ENCODE measurements at regions not wholly inside any gene's neighbourhood (a gene's known extent, or its start where the extent isn't known, plus 50 kb on each side); places are given as distances from the start of the nearest gene placed in this dataset.

DNA sequence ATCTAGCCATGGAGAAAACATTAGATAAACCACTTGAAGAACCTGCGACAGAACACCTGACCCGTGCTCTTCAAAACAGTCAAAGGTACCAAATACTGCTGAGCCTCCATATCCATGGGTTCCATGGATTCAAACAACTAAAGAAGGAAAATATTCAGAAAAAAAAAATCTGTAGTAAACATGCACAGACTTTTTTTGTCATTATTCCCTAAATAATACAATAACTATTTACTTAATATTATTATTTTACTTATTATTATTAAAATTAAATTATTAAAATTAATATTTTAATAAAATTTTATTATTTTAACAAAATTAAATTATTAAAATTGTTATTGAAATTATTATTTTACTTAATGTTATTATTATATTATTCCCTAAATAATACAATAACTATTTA is 101.0 kb upstream of the PDE1C start:
- DNase-seq: no peak

DNA sequence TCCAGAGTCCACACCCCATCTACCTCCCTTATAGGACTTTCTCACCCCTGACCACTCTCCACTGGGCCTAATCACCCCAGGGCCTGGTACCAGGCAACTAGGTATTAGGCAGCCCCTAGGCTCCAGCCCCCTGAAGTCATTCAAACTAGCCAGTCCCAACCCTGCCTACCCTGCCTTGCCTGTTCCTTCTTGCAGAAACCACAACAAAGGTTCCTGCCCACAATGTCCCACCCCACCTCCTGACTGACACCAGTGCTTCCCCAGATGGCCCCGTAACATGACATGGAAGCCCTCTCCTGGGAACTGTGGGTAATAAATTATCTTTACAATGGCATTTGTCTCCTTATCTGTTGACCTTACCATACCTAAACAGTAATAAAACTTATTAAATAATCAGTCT is 100.6 kb upstream of the PDE1C start:
- no peak for DNase-seq

DNA sequence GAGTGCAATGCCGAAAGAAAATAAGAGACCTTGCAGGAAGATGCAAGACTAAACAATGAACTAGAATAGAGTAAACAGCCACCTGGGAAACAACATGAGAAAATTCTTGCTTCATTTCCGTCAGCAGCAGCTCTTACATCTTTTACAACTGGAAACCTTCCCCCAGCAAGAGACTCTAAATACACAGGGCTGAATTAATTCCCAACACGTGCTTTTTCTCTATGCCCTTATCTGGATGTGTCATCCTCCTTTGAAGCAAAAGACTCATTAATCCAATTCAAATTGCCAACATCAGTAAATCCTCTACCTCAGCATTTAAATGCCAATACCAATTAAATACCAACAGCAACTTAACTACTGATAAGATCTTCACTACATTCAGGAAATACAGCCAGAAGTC is 99.0 kb upstream of the PDE1C start:
- DNase-seq: no peak

DNA sequence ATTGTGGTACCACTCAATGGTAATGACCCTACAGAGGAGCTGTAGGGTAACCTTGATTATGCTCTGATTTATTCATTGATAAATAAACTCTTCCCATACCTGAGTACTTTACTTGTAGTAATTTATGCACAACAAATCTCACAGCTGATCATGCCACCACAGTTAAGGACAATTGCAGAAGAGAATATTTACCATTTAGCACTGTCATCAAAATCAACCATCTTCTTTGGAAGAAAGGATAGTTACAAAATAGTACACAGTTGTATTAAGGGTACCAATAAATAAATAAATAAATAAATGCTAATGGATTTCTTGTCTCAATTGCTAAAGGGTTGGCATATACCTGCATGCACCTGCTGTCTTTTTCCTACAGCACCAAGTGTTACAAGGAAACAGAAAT is 97.6 kb upstream of the PDE1C start:
- DNase-seq: no peak

DNA sequence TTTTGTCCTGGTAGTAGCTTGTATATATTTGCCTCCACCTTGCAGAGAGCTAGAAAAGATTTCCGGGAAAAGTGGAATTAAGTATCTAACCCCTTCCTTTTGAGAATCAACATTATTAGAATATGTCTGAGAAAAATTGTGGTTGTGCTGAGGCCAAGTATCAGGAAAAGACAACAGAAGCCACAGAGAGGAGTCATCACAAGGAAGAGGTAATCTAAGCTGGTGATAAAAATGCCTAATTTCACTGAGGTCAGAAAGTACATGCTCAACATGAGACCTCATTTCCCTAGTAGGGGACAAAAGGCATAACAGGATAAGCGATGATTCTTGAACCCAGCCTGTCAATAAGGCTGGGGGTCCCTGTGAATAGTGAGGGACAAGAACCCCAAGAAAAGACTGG is 97.0 kb upstream of the PDE1C start:
- no peak for DNase-seq

DNA sequence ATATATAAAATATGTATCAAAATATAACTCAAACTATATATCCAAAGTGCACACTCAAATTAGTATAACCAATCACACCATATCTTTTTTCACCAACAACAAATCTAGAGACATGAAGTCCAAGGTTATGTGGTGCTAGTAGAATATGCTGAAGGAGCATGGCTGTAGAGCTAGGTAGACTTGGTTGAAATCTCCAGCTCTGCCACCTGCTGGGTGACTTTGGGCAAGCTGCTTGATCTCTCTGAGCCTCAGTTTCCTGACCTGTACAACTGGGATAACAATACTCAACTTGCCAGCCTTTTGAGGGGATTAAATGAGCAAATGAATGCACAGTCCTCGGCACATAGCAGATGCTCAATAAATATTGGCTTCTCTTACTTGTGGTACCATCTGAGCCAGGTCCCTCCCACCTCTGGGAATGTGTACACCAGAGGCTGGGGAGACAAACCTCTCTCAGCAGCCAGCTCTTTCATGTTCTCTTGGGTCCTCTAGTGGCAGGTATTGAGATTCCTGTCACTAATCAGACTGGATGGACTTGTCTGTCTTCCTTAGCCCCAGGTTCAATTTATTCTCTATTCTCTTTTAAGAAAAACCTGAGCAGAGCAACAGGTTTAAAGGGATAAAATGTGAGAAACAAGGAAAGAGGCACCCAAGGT is 94.3 kb upstream of the PDE1C start:
- DNase-seq: no peak

DNA sequence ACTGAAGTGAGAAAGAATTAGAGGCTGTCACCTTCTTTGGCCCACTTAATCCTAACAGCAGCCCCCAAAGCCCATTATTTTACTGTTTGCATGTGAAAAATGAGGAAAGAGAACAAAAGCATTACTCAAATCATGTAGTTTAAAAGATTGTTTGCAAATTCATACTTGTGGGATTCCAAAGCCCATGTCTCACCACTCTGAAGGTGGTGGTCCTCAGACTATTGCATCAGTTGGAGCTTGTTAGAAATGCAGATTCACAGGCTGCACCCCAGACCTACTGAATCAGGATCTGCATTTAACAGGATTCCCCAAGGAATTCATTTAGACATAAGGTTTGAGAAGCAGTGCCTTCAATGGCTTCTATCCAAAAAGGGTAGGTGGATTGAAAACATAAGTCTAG is 93.7 kb upstream of the PDE1C start:
- DNase-seq: no peak

DNA sequence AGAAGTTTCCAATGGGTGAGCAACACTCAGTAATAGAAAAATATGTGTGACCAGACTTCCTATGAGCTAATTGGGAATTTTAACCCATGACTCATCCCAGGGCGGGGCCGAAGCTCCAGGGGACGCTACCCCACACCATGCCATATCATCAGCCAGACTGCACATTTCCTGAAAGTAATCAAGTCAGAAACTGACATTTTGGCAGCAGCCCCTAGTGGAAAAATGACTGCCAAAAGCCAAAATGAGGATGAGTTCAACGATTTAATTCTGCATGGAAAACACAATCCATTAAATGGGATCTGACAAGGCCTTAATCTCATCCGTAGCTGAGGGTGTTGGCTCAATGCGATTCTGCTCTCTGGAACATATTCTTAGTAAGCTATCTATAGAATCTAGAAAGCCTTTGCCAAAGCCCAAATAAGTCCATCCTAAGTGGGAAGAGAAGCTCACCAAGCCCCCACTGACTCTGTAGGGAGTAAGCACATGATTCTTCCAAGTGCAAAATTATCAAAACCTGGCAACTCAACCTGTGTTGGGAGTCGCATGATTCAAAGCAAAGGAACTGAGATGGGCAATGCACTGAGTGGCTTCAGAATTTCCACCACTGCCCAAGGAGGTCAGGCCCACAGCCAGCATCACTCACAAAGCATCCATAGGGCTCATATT is 93.1 kb upstream of the PDE1C start:
- DNase-seq: no peak

DNA sequence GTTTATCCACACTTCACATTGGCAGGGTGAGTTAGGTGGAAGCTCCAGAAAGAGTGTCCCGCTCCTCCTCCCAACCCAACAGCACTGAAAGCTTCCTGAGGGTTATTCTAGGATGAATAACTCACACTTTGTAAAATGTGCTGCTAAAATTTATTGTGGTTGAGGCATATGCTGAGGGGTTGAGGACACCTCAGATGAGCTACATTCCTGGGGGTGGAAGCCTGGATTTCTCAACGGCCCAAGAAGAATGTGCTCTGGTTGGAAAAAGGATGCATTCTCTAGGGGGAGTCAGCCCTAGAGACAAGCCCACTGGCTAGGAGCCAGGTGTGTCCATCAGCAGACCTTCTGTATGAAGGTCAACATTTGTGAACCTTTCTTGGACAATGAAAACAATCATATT is 91.5 kb upstream of the PDE1C start:
- no peak for DNase-seq

DNA sequence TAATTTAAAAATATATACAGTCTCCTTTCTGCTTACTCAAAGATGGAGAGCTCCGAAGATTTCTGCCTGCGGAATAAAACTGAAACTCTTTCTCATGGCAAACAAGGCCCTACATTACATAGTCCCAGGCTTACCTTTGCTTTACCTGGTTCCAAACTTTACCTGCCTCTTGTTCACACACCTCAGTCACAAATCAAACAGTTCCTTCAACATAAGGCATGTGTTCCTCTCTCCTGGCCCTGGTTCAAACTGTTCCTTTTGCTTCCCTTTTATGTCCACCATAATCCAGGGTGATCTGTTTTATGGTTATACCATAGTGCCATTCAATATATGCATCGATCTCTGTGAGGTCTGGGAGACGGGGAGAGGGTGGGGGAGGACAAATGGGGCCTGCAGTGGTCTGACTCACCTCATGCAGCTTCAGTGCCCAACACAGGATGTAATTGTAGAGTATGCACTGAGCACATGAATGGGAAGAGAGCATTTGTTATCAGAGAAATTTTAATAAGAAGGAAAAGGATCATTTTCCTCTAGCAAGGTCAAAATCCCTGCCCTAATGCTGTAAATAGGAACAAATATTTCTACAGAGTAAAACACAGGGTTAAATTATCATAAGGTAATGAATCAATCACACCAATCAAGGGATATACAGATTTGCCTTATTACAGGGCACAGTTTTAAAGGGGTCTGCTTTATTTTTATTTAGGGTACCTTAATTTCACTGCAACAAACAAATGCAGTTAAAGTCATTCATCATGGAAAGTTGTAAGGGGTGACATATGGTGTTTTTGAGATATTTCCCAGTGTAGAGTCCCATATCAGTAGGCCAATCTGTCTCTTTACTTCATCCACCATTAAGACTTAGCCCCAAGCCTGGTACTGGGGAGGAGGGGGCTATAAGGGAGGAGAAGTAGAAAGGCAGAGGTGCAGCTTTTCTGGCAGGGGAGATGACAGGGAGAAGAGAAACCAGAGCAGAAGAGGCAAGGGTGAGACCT is 88.8 kb upstream of the PDE1C start:
- no peak for DNase-seq

DNA sequence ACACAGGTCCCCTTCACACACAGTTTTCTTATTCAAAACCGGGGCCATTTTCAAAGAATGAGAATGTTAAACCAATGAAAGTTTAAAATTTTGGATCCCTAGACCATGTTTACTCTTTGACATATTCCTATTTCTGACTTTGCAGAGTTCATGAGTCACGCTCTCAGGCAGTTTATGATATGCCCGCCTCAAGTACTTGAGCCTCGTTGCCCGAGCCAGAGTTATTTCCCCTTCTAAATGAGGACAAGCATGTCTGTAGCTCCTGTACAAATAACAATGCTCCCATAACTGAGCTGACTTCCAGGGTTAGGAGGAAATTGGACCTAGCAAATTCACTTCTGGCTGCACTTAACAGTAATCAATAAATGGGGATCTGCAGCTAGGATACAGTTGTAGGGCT is 87.9 kb upstream of the PDE1C start:
- DNase-seq: no peak

DNA sequence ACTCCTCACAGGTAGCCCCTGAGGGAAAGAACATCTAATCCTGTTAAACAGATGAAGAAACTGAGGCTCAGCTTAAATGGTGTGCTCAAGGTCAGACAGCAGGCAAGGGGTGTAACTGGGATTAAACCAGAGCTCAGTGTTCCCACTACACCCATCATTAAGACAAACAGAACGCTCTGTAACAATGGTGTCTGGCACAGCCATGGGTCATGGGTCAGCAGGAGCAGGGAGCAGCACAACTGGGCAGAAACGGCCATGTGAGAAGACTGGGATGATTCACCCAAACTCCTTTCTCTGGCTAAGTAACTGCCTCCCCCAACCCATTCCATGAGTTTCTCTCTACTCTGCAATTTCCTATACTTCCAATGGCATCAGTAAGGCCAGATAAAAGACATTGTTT is 85.5 kb upstream of the PDE1C start:
- DNase-seq: no peak

DNA sequence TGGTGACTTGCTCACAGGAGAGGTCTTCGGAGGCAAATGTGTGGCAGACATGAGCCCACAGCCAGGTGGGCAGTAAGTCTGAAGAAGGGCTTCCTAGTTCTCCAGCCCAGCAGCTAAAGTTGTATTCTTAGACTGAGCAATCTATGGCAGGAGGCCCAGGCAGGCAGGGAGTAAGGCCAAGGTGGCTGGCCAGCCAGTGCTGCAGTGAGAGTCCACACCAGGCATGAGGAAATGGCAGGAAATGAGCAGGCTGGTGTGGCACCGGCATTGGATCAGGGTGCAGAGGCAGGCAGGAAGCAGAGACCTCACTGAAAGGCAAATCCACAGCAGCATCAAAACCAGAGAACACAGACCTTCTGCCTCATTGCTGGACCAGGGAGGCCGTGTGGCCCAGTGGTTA is 84.6 kb upstream of the PDE1C start:
- no peak for DNase-seq

DNA sequence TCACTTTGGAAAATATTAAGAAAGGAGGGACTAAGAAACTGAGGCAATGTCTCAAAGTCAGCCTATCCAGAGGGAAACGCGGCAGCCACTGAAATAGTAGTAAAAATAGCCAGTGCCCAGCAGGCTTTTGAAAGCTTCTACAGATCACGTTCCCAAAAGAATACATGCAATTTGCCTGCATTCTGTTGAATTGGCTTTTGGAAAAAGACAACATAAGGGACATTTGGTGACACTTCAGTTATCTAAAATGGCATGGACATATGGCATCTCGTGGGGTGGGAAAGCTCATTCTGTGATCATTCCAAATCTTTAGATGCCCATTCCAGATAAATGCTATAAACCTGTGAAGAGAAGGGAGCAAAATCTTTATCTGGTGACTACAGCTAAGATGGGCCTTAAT is 82.8 kb upstream of the PDE1C start:
- no peak for DNase-seq

DNA sequence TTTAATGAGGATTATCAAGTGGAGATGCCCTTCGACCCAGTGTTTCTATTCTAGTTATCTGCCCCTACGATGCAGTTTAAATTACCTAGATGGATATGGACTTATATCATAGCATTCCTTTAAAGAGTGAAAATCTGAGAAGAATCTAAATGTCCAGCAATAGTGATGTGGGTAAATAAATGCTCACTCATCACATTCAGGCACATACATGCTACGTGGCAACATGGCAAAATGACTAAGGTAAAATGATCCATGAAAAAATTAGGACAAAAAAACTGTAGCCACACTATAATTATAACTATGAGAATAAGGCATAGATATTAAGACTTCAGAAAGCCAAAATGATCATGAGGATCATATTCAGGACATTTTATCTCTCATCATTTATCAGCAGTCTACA is 82.4 kb upstream of the PDE1C start:
- no peak for DNase-seq

DNA sequence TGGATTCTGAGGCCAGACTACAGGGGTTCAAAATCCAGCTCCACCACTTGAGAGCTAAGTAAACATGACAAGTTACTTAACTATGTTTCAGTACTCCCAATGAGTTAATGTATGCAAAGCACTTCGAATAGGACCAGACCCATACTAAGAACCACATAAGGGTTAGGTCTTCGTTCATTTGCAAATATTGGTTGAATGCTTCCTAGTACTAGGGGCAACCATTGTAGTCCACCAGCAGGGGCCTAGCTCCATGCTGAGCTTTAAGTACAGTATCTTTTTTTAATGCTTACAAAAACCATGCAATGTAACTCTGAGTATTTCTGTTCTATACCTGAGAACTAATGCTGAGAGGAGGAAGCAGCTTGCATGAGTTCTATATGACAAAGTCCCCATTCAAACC is 80.4 kb upstream of the PDE1C start:
- DNase-seq: no peak

DNA sequence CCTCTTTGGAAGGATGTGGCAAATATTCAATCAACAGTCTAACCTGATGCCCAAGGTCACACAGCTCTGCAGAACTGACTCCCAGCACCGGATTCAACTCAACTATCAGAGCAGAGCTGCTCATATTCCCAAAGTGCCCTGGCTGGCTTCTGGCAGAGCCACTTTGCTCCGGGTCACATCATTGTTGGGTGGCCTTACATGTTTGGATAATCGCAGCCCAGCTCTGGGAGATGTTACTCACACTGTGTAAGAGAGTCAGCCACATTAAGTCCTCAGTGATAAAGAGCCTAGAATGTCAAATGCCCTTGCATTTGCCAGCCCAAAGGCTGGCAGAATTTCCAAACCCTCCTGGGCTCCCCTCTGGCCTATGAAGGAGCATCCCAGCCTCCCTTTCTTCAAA is 79.8 kb upstream of the PDE1C start:
- no peak for DNase-seq

DNA sequence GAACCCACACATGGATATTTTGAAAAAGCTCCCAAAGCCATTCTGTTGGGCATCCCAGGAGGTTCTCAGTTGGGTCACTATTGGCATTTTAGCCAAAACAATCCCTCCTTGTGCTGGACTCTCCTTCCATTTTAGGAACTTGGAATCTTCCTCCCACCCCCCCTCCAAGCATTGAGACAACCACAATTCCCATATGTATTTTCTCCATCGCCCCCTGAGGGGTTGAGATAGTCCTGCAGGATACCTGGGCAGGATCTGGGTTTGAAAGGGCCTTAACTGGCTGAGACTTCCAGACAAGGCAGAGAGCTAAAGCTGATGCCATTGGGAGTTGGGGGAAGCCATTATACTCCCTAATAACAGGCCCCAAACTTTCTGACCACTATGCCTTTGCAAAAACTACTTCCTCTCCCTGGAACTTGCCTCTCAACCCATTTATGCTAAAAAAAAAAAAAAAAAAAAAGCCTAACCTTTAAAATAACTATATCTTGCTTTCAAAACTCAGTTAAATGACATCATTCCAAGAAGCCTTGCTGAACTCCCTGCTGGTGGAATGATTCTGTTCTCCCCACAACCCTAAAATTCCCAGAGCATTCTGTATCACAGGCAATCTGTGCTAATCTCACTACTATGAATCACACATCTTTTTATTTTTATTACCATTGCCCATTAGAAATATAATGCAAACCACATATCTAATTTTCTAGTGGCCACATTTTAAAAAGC is 77.5 kb upstream of the PDE1C start:
- DNase-seq: no peak

DNA sequence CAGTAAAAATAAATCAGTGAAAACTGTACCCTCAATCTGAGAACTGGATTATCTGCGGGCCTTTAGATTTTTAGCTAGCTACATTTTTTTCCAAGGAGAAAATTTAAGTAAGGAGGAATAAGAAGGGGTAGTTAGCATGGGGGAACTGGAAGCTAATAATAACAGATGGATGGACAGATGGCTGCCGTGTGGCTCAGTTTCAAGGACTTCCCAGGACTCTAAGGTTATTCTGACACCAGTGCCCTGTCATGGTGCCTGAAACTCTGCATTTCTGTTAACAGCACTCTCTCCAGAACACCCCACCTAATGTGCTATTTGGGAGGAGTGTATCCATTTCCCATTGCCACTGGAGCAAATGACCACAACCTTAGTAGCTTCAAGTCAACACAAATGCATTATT is 75.7 kb upstream of the PDE1C start:
- DNase-seq: no peak

DNA sequence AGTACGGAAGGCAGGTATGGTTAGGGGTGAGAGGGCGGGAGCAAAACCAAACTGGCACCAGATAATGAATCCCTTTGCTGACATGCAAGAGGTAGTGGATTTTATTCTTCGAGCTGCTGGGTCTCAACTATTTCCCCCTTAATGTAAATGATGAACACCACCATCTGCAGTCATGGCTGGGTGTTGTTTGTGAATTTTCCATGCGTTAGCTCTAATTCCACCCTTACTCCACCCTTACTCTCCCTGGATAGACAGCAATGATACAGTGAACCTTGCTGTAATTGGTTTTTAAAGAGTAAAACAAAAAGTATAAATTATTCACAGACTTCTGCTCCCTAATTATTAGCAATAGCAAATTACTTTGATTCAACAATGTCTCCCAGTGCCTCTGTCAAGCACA is 74.5 kb upstream of the PDE1C start:
- DNase-seq: no peak

DNA sequence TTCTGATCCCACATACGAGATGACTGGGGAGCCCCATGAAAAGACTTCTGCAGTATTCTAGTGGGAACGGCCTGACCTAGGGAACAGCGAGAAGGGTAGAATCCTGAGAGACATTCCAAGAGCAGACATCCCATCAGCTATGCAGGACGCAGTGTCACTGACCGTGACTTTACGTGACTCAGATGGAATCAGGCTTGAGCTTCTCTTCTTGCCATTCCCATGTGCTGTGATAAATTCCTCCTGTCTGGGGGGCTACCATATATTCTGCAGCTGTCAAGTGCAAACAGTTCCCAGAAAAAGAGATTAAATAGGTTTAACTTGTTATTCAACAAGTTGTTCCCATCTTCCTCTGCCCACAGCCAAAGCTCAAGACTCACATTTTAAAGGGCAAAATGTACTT is 73.1 kb upstream of the PDE1C start:
- no peak for DNase-seq

DNA sequence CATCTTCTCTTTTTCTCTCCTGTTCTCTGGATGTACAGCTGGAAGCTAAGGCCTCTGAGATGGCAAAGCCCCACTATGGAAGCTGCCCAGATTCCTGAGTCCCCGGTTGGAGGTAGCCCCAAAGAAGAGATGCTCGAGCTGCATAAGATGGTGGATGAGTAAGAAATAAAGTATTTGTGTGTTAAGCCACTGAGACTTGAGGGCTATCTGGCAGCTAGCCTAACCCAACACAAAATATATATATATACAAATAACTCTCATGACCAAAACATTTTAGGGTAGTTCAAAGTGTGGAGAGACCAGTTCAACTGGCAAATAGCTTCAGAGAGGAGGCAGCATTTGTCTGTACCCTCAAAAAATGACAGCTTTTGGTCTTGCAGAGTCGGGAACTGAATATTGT is 72.4 kb upstream of the PDE1C start:
- no peak for DNase-seq

DNA sequence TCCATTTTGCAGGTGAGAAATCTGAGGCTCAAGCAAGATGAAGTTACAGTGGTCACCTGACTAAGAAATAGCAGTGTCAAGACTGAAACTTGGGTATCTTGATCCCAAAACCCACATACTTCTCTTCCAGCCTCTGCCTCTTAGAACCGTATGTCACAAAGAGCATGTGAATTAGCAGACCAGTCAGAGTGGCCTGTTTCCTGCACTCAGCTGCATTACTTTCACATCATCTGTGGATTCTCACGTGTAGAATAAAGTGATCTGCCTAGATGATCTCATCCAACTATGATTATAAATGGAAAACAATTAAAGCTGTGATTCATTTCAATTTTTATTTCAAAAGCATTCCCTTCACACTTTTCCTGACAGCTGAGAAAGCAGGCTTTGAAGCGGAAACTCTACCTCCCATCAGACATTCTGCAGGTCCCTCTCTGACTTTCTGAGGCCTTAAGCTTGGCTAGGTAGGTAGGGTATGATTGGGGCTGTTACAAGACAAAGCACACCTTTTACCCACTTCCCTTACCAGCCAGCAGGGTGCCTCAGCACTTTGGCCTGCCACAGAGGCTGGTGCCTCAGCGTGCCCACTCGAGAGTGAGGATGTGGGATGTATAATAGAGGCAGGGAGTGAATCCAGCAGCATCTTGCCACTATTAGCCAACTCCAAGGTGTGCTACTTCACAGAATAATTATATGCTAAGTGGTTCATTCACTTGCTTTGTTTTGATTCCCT is 70.2 kb upstream of the PDE1C start:
- DNase-seq: no peak

Measured in activated naive CD4-positive, alpha-beta T cell treated with Interleukin-2 at 50 U/mL for 16 hours (primary cell).